NCI-H2029 treated with DMSO at 0.1 percent for 48 hours (cell line): ENCODE measurements at regions not wholly inside any gene's neighbourhood (a gene's known extent, or its start where the extent isn't known, plus 50 kb on each side); places are given as distances from the start of the nearest gene placed in this dataset.

ENCODE experiments used
- DNase-seq: peaks from one replicate; lab custom pipeline; 2025; lab: John Stamatoyannopoulos, UW

DNA sequence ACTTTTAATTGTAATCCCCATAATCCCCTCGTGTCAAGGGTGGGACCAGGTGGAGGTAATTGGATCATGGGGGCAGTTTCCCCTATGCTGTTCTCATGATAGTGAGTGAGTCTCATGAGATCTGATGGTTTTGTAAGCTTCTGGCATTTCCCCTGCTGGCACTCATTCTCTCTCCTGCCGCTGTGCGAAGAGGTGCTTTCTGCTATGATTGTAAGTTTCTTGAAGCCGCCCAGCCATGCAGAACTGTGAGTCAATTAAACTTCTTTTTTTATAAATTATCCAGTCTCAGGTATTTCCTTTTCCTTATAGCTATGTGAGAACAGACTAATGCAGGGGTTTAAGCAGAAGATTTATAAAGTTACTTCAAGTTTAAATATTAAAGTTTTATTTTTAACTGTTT, 655.2 kb downstream of the EPHA4 start:
- DNase-seq: no peak

DNA sequence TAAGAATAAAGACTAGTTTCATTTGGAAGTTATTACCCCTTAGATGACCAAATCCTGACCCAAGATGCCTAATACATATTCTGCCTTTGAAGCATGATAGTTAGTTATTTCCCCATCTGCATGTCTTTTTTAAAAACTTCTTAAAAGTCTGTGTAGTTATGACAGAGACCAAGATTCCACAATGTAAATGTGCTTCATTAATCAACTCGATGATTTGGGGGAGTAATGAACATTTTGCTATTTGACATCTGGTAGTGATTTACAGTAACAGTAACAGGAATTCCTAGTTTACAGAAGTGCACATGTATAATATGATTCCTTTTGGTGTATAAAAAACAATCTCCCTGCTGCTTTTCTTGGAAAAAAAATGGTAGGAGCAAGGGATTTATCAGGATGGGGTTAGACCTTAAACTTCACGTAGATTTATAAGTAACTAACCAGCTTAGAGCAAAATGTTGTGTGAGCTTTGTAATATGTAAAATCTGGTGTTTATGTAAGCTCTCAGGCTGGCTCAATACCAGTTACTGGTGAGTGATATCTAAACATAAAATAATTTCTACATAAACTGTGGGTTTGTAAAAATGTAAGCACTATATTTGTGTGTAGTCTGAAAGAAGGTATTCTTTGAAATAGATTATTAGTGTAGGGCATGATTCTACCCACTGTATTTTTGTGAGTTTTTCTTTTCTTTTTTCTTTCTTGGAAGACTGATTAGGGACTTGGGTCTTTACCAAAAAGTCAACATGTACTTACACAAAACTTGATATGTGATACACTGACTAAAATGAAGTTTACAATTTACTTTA, 641.6 kb downstream of the EPHA4 start:
- DNase-seq: no peak

DNA sequence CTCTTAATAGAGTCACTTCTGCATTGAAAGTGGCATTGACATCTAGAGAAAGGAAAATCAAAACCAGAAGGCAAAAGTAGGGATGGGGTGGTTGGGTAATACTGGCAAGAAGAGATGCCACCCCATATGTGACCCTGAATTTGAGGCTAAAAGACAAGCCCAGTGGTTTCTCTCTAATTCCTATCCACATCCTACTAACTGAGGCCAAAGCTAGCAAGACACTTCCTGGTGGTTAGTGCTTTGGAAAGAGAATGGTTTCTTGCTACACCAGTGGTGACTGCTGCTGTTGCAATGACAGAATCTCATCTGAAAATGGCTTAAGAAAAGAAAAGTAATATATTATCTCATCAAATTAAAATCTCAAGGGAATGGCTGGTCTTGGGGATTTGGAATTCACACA, 640.6 kb downstream of the EPHA4 start:
- no peak for DNase-seq

DNA sequence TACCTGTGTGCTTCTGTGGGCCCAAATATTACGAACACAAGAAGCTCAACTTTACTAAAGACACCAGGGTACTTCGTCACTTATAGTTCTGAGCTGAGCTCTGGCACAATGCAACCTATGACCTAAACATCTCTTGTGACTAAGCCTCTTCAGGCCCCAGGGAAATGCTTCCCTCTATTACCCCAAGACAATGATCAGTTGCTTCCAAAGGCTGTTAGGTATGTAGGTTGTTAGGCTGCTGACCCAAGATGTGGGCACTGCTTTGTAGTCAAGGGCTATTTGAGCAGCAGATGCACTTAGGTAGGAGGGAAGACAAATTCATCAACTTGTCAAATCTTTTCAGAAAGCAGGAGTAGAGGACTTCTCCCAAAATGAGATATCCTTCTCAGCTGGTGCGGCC, 640.1 kb downstream of the EPHA4 start:
- no peak for DNase-seq

DNA sequence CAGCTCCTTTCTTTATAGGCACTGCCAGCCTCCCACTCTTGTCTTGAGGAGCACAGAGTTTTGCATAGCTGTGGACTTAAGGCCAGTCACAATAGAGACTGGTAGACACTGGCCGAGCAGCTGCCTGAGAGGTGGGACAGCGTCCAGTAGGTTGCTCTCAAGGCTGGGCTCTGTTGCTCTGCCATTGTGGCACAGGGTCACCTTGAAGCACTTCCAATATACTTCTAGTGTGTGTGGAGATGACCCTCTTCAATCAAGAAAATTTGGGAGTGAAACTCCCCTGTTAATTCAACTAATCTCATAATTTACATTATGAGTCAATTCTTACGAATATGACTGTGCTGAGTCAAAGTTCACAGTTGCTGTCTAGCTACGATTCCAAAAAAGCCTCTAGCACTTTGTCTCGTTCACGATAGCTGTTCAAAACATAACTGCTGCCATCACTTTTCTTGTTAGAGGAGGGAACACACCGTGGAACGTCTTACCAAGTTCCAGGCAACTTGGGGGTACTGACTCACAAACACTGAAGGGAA, 636.2 kb downstream of the EPHA4 start:
- no peak for DNase-seq

DNA sequence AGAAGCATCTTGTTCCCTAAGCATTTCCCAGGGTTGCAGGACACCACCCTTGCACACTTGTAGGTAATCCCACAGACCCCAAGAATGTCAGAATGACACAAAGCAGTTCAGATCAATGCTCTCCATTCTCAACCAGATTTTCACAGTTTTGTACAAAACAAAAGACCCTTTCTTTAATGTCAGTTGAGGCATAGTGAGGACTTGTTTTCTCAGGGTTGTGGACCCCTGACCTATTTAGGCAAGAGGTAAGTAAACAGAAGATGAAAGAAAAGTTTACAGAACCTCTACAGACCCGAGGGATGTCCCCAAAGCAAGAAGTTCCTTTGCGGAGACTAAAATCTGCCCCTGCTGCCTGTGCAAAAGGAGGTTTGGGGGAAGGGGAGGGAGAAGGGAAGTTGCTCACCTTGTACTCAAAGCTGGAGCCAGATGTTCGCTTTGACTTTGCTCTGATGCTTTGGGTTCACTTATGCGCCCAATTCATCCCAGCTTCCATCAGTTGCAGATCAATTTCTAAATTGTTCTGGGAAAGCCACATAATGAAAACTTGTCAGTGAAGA, 635.4 kb downstream of the EPHA4 start:
- DNase-seq: no peak

DNA sequence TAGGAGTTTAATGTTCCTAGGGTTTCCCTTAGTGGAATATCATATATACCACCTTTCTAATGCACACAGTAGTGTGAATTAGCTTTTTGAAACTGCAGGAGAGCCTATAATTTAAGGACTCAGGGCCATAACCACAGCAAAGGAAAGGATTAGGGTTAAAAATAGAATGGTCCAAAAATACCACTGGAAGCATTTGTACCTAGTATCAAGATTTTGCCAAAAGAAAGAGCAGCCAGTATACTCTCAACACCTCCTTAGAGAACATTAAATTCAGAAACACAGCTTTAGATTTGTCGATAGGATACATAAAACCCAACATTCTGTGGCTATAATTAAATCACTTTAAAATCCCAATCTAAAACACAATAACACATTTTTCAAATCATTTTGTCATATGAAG, 634.9 kb downstream of the EPHA4 start:
- no peak for DNase-seq

DNA sequence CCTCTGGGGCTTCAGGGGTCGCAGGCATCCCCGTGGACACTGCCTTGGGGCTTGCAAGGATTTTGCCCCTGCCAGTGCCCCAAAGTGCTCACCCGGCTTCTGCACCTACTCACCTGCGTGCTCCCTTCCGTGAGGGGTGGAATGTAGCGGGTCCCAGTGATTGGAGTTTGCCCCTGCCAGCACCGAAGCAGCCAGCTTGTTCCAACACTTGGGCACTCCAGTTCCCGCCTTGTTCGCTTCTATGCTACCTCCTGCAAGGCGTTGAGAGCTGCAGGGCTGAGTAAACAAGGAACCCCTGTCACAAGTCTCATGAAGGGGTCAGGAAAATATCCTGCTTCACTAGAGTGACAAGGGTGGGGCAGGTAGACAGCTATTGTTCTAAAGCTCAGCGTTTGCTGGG, 631.5 kb downstream of the EPHA4 start:
- no peak for DNase-seq

DNA sequence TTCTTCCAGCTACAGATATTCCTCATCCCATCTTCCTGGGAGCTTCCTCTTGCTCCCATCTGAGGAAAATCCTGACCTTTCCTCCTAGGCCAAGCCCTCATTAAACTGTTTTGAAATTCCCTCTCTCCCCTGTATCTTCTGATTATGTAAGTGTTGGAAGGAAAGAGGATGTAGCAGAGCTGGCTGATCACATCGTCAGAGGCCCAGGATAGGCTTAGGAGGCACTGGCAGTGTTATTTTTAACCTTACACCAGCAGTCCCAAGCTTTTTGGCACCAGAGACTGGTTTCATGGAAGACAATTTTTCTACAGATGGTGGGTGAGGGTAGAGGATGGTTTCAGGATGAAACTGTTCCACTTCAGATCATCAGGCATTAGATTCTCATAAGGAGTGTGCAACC, 630.4 kb downstream of the EPHA4 start:
- no peak for DNase-seq

DNA sequence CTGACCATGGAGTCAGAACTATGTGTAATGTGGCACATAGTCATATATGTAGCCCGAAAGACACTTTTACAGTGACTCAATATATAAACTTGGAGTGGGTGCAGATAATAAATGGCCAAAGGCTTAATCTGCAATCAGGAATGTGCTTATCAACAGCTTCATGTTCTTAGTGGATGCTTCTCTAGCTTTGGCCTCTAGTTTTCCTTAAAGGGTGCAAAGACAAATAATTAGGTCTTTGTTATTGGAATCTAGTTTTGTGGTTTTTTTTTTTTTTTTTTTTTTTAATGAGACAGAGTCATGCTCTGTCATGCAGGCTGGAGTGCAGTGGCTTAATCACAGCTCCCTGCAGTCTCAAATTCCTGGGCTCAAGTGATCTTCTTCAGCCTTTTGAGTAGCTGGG, 625.6 kb downstream of the EPHA4 start:
- no peak for DNase-seq

DNA sequence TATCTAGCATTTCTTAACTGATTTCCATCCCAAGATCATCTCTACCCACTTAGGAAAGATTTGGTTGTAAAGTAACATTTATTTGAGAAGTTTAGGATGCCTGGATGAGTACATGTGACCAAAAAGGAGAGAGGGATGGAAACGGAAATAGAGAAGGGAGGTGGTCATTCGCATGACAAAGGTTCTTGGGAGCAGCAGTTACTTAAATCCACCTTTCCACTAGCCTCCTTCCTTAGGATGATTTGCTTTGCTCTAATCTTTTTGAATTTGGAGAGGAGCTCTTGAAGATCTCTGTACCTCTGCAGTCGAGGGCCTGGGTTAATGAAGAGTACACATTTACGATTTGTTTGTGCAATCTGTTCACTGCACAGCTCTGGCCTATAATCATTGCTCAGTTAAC, 623.5 kb downstream of the EPHA4 start:
- no peak for DNase-seq

DNA sequence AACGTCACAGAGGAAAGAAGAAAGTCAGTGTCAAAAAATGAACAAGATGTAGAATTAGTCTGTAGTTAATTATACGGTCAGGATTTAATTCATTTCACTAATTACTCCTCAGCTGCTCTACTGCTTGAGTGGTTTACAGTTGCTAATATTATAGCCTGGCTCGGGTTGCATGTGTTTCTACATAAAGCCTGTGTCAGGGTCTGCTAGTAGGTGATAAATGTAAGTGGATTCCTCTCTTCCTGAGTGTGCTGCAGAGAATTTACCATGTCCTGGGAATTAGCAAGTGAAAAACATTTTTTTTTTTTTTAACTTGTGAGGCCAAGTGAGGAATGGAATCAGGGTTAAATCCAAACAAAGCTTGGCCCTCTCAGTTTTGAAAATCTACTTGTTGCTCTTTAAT, 622.6 kb downstream of the EPHA4 start:
- DNase-seq: peak; percentile 55

DNA sequence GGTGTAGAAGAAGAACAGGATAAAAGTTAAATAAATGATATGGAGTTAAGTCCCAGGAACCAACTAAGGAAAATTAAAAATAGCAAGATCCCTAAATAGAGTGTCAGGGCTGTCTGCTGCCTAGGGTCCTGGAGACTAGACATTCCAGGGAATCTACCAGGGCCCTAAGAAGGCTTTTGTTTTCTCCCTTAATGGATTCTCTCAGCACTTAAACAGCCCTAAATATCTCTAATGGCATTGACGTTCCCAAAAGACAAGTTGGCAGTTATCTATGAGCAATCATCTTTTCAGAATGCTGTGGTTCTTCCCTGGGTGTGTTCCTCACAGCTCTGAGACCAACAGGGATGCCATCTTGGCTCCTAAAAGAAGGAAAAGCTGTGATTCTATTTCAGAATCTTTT, 616.3 kb downstream of the EPHA4 start:
- DNase-seq: no peak

DNA sequence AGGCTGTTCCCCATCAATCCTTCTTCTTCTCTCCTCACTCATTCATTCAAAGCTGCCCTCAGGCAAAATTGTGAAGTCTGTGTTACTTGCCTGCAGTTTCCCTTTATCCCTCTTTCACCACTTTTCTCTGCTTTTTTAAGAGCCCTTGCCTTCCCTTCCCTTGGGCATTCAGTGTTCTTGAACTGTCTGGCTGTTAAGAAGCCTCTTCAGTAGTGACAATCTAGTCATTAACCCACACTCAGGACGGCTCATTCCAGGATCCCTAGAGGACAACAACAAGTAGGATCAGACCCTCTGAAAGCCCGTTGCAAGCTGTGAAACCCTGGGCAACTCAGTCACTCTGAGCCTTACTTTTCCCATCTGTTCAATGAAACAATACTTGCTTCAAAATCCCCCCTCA, 615.7 kb downstream of the EPHA4 start:
- no peak for DNase-seq

DNA sequence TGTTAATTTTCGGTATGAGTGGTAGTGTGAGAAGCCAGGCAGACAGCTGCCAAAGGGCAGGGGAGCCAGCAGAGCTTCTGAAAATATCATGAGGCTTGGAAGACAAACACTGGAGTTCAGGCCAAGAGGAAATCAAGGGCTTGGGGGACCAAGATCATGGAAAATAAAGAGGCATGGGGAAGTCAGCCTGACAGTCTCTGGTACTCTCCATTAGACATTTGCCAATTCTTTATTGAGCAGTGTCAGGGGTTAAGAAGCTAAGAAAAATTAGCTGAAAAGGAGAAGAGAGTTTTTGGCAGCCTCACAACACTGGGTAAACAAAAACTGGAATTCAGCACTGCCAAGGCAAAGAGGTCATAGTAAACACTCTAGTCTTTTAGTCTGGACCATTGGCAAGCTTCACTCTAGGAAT, 612.7 kb downstream of the EPHA4 start:
- peak; percentile 97 for DNase-seq

DNA sequence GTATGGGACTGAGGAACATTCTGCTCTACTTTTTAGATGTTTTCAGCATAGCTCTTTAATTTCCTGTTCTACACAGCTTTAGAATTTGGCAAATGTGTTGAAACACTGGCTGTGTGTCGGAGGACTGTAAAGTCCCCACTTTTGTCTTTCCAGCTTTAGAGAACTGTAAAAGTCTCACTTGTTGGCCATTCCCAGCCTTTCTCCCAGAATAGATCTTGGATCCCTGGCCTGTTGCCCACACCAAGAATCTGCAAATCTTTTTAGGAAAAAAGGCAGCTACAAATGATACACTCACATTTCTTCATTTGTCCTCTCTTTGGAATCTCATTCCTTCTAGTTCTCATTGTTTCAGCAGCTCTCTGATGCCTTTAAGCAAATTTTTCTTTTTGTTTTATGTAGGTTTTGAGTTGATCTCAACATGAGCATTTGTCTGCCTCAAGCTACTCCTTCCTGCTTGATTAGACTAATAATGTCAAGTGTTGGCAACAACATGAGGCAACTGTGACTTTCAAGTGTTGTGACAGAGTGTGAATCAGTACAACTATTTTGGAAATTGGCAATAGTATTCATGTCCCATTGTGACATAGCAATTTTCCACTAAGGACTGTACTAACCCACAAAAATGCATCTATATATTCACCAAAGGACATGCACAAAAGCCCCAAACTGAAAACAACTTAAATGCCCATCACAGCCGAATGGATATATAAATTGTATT, 610.8 kb downstream of the EPHA4 start:
- no peak for DNase-seq

DNA sequence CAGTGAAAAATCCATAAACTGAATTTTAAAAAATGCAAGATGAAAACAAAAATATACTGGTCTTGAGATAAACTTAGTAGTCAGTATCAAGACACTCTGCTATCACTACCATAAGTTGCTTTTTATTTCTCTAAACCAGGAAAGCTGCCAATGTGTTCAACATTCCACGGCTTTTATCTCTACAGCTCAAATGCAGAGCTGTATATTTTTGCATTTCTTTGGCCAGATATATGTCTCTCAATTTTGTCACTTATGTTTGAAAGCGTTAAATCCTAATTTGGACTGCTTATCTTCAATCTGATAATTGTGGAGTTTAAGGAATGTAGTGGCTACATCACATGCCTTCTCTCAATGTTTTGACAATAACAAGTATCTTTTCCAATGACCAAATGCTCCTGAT, 609.5 kb downstream of the EPHA4 start:
- no peak for DNase-seq

DNA sequence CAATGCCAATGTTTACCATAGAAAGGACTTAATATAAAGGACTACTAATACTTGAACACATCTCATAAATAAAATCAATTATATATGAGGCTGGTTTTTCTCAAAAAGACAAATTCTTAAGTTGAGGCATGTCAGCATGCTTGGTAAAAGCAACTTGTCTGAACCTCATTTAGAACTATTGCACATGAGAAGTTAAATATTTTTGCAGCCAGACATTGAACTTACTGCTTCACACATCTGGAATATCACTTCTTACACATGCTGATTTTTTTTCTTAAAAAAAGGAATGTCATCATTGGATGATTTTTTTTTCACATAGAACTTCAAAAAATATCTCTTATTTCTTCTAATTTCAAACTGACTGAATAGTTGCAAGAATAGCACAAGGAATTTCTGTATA, 609.0 kb downstream of the EPHA4 start:
- DNase-seq: no peak

DNA sequence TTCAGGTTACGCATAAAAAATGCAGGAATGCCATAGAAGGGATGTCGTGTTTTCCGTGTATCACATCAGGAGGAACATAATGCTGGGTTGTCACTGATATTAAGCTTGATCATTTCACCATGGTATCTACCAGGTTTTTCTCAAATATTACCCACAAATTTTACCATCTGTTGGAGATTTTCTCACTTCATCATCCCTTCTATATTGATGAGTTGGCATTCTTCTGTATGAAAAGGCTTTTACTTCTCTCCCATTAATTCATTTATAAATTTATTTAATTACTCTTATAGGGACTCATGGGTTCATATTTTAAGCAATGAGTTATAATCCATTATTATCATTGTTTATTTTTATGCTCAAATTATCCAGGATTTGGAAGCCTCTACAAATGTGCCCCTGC, 608.2 kb downstream of the EPHA4 start:
- DNase-seq: no peak

DNA sequence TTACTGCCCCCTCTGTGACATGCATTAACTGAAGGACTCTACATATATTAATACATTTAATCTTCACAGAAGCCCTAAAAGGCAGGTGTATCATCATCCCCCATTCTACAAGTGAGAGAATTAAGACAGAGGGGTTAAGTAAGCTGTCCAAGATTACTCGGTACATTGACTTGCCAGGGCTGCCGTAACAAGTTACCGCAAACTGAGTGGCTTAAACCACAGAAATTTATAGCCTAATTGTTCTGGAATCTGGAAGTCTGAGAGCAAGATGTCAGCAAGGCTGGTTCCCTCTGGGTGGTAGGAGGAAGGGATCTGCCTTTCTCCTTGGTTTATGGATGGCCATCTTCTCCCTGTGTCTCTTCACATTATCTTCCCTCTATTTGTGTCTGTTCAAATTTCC, 605.5 kb downstream of the EPHA4 start:
- no peak for DNase-seq

DNA sequence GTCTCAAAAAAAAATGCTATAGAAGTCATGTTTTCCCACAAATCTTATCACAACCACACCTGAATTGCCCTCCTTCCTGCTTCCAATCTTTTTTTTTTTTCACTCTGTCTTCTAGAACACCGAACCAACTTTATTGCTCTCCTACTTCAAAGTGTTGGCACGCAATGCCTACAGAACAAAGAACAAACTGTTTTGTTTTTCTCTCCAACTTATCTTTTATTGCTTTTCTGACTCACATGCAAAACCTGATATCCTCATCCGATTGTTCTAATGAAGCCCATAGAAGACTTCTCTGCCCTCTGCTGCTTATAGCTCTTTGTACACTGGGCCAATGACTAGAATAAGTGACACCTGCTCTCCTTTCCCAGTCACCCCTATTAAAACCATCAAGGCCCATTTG, 602.8 kb downstream of the EPHA4 start:
- DNase-seq: no peak

DNA sequence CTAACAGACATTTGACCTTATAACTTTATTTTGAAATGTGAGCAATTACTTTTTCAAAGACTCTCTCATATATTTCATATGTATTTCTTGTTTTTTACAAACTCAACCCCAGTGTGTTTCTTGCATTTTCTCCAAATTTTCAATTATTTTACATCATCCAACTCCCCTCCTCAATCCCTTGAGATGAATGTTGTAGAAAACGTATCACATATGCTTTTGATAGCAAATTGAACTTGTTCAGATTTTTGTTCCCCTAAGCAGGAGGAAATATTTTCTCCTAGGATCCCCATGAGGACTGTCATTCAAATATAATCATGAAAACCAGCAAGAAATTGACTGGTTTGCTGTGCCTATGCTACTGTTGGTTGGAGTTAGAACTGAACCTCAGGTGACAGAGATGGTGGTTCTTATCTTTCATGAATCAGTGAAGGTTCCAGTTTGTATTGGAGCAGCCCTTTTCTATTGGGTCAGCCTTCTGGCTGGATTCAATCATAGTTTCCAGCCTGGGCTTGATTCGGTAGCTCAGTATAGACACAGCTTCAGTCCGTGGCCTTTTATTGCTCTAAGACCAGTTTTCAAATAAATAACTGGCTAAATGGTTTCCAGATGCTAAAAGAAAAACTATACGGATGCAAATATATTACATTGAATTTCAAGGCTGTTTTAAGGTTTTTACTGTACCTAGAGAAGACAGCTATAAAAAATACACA, 591.0 kb downstream of the EPHA4 start:
- no peak for DNase-seq

DNA sequence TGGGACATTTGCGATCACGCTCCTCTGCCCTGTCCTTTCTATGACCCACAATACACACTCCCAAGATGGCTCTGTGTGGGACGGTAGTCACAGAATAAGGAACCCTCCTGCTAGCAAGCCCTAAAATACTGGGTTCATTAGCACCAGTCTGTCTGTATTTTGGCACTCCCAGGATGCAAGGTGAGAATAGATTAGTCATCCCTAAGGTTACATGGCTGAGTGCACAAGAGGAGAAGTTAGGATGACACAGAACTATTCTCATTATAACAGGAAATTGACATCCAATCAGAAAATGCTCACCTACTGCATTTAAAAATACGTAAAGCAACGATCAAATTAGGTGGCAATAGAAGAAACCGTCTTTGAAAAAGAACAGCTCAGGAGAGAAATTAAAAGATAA, 590.2 kb downstream of the EPHA4 start:
- no peak for DNase-seq
